ENCODE measurements at regions not wholly inside any gene's neighbourhood (a gene's known extent, or its start where the extent isn't known, plus 50 kb on each side); places are given as distances from the start of the nearest gene placed in this dataset.

GRCh38 chr14:25488961-25489360, 439.0 kb upstream of the STXBP6 start:
- no peak for TF ChIP-seq CTCF (IDR thresholded peaks at IDR 0.05; ENCODE audit: borderline replicate concordance, extremely low read depth, insufficient read depth)
- intact Hi-C loops (cut with DNase I) = no loop called here
- no peaks in the 10 kb centered on the region for H3K9me3 ChIP-seq (ENCODE audit: control insufficient read depth in 2 of 3, insufficient read depth in 1 of 3, low read length in 3 of 3)
- H3K36me3 ChIP-seq (ENCODE audit: control insufficient read depth in 2 of 3, insufficient read depth in 3 of 3, low read length in 3 of 3) = no peaks in the 10 kb centered on the region
- no peak for DNase-seq
- H3K4me1 ChIP-seq (ENCODE audit: control insufficient read depth in 2 of 3, insufficient read depth in 2 of 3, low read depth in 1 of 3, low read length in 3 of 3) = no peaks in the 10 kb centered on the region
- no peak overlapping the region for H3K27ac ChIP-seq (ENCODE audit: low read depth in 2 of 2, low read length in 2 of 2)
- H3K4me3 ChIP-seq (ENCODE audit: low read length in 3 of 3) = no peak overlapping the region
- FAIRE-seq = no peak
- H3K27me3 ChIP-seq (ENCODE audit: control insufficient read depth, insufficient read depth, low read length) = no peaks in the 10 kb centered on the region
- H3K9ac ChIP-seq (ENCODE audit: low read length in 3 of 3) = no peak overlapping the region

- no peaks in the 10 kb centered on the region for H3K36me3 ChIP-seq (ENCODE audit: control insufficient read depth in 2 of 3, insufficient read depth in 3 of 3, low read length in 3 of 3)
- no peak overlapping the region for H3K27ac ChIP-seq (ENCODE audit: low read depth in 2 of 2, low read length in 2 of 2)
- H3K4me3 ChIP-seq (ENCODE audit: low read length in 3 of 3) = no peak overlapping the region
- H3K4me1 ChIP-seq (ENCODE audit: control insufficient read depth in 2 of 3, insufficient read depth in 2 of 3, low read depth in 1 of 3, low read length in 3 of 3) = no peaks in the 10 kb centered on the region
- H3K27me3 ChIP-seq (ENCODE audit: control insufficient read depth, insufficient read depth, low read length) = no peaks in the 10 kb centered on the region
- intact Hi-C loops (cut with DNase I) = no loop called here
- H3K9me3 ChIP-seq (ENCODE audit: control insufficient read depth in 2 of 3, insufficient read depth in 1 of 3, low read length in 3 of 3) = no peaks in the 10 kb centered on the region
- FAIRE-seq (no peak), DNase-seq (peak in 3 of 5 donors; percentile 8 to 72 (median 12))
- H3K9ac ChIP-seq (ENCODE audit: low read length in 3 of 3) = no peak overlapping the region
- no peak for TF ChIP-seq CTCF (IDR thresholded peaks at IDR 0.05; ENCODE audit: borderline replicate concordance, extremely low read depth, insufficient read depth)
Measured at GRCh38 chr14:25485381-25485780, 435.4 kb upstream of the STXBP6 start.

- FAIRE-seq (no peak), DNase-seq (no peak)
- Histone ChIP-seq H3K4me1 (ENCODE audit: control insufficient read depth in 2 of 3, insufficient read depth in 2 of 3, low read depth in 1 of 3, low read length in 3 of 3) (no peaks in the 10 kb centered on the region), H3K9ac (ENCODE audit: low read length in 3 of 3) (no peak overlapping the region), H3K9me3 (ENCODE audit: control insufficient read depth in 2 of 3, insufficient read depth in 1 of 3, low read length in 3 of 3) (no peaks in the 10 kb centered on the region), H3K4me3 (ENCODE audit: low read length in 3 of 3) (no peak overlapping the region), H3K27ac (ENCODE audit: low read depth in 2 of 2, low read length in 2 of 2) (no peak overlapping the region), H3K27me3 (ENCODE audit: control insufficient read depth, insufficient read depth, low read length) (no peaks in the 10 kb centered on the region), H3K36me3 (ENCODE audit: control insufficient read depth in 2 of 3, insufficient read depth in 3 of 3, low read length in 3 of 3) (no peaks in the 10 kb centered on the region)
- intact Hi-C loops (cut with DNase I) = no loop called here
- TF ChIP-seq CTCF (IDR thresholded peaks at IDR 0.05; ENCODE audit: borderline replicate concordance, extremely low read depth, insufficient read depth) = no peak
Measured at GRCh38 chr14:25484906-25485305, 435.0 kb upstream of the STXBP6 start.

GRCh38 chr14:25484235-25484634, 434.3 kb upstream of the STXBP6 start:
- Histone ChIP-seq H3K27me3 (ENCODE audit: control insufficient read depth, insufficient read depth, low read length) (no peaks in the 10 kb centered on the region), H3K36me3 (ENCODE audit: control insufficient read depth in 2 of 3, insufficient read depth in 3 of 3, low read length in 3 of 3) (no peaks in the 10 kb centered on the region), H3K4me1 (ENCODE audit: control insufficient read depth in 2 of 3, insufficient read depth in 2 of 3, low read depth in 1 of 3, low read length in 3 of 3) (no peaks in the 10 kb centered on the region), H3K9me3 (ENCODE audit: control insufficient read depth in 2 of 3, insufficient read depth in 1 of 3, low read length in 3 of 3) (no peaks in the 10 kb centered on the region), H3K9ac (ENCODE audit: low read length in 3 of 3) (no peak overlapping the region), H3K27ac (ENCODE audit: low read depth in 2 of 2, low read length in 2 of 2) (no peak overlapping the region), H3K4me3 (ENCODE audit: low read length in 3 of 3) (no peak overlapping the region)
- intact Hi-C loops (cut with DNase I) = no loop called here
- no peak for FAIRE-seq
- TF ChIP-seq CTCF (IDR thresholded peaks at IDR 0.05; ENCODE audit: borderline replicate concordance, extremely low read depth, insufficient read depth) = no peak
- DNase-seq = peak in 2 of 5 donors; percentile 20 to 49
